Heart right ventricle (tissue), 16 donors: ENCODE measurements at regions not wholly inside any gene's neighbourhood (a gene's known extent, or its start where the extent isn't known, plus 50 kb on each side); places are given as distances from the start of the nearest gene placed in this dataset.

Experiments
- ATAC-seq, 8 donors: fragments of 200-7000 bp; cut with Tn5 transposase; one replicate each; pipeline ENCODE4 v1.9.1; 2020; ENCODE audit warnings: mild to moderate bottlenecking in 8 of 8, moderate library complexity in 8 of 8, moderate number of reproducible peaks in 1 of 8
- DNase-seq, 2 donors: peaks; one replicate each; pipeline ENCODE4 v3.0.0-alpha.2; 2020
- H3K27ac ChIP-seq, 10 donors: fragments of 200-600 bp; sonication (generic) in 2 of 10; one replicate each; pipeline versions ENCODE4 v1.5.0 to v1.8.0; 2020 to 2022; ENCODE audit warnings: mild to moderate bottlenecking in 3 of 10
- H3K27me3 ChIP-seq, 7 donors: fragments of 200-600 bp; one replicate each; pipeline ENCODE4 v1.8.0; 2021 to 2022; ENCODE audit warnings: mild to moderate bottlenecking in 2 of 7
- H3K36me3 ChIP-seq, 9 donors: fragments of 200-600 bp; sonication (generic) in 1 of 9; one replicate each; pipeline versions ENCODE4 v1.5.0 to v1.8.0; 2020 to 2022; ENCODE audit warnings: mild to moderate bottlenecking in 2 of 9
- H3K4me1 ChIP-seq, 9 donors: fragments of 200-600 bp; sonication (generic) in 1 of 9; one replicate each; pipeline versions ENCODE4 v1.5.0 to v1.8.0; 2020 to 2022; ENCODE audit warnings: mild to moderate bottlenecking in 4 of 9
- H3K4me3 ChIP-seq, 10 donors: fragments of 200-600 bp; sonication (generic) in 2 of 10; one replicate each; pipeline versions ENCODE4 v1.5.0 to v1.8.0; 2020 to 2022; ENCODE audit warnings: mild to moderate bottlenecking in 7 of 10, moderate library complexity in 2 of 10
- H3K9me3 ChIP-seq, 11 donors: fragments of 200-600 bp in 10 of 11; sonication (generic) in 2 of 11; one replicate each; pipeline versions ENCODE4 v1.5.0 to v1.8.0; 2013 to 2022; ENCODE audit warnings: mild to moderate bottlenecking in 2 of 11, control low read depth in 1 of 11, moderate library complexity in 1 of 11
- WGBS, 2 donors: extraction: QIAGEN DNeasy Blood & Tissue Kit; methylation state at CpG; one replicate each; pipeline ENCODE4 v1.1.7; 2013; ENCODE audit warnings: inconsistent platforms in 1 of 2; 5-methylcytosine and 5-hydroxymethylcytosine counted together
- intact Hi-C, 10 donors: fragments of 100-400 bp; cut with DNase I; formaldehyde crosslinking; loops; one replicate each; pipeline versions ENCODE4 v1.11.1 to v1.14.2; 2022
- TF ChIP-seq, protein P1 (sequence below), 9 donors: fragments of 200-600 bp; sonication (generic) in 2 of 9; IDR thresholded peaks; one replicate each; pipeline versions ENCODE4 v1.5.0 to v1.8.0; 2021 to 2022; ENCODE audit warnings: antibody characterized with exemption in 9 of 9, mild to moderate bottlenecking in 5 of 9, moderate library complexity in 1 of 9
- donor health status: Arrhythmogenic right ventricular cardiomyopathy.
- donor health status: ischemic (EF 13 %, LVEDD 7.1; RV severe dilation, severe dysfunction).
- donor health status: healthy with polysubstance abuse.
- donor health status: DM: no; HTN: yes; CAD: no.
- donor health status: DM: no; HTN: no; CAD: no.
- donor health status: ischemic (EF 25% LVEDD 6.9; RV normal size, moderate dysfunction).
- donor health status: ischemic (EF 25% LVEDD 5.7; RV mildly dilated, moderate dysfunction).
- donor health status: healthy.
- donor health status: DM: yes; HTN: yes; CAD: no.
- donor health status: Ischemic cardiomyopathy.
- donor health status: ischemic (EF 35%, LVEDD 5.7; RV mildly dilated, moderate dysfunction).
- donor health status: nonischemic (EF 11% LVEDD 7.7; RV severe dilation, severe dysfunction).
- donor health status: DM: yes; HTN: yes; CAD: no.
- donor health status: PGD.
- donor health status: ischemic (EF 29% LVEDD 5.4; RV normal size, mild dysfunction).
- donor health status: nonischemic (EF 23%, LVEDD 6.1; RV moderate dilation, normal function).

DNA sequence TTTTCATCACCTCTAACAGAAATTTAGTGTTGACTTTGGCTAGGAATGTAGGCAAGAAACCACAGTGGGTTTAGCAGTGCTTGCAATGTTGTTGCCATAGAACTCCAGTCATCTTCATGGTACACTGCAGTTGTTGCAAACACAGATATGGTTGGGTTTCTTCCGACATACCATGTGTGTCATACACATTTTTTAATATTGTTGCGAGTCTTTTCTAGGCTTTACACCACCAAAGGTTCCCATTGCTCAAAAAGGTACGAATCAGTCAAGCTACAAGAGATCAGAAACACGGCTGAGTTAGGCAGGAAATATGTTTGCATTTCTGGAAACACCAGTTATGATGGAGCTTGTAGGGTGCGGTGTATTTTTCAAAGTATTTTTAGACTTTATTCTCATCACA lies 172.4 kb downstream of the SYK start:
- TF ChIP-seq, protein P1, sequence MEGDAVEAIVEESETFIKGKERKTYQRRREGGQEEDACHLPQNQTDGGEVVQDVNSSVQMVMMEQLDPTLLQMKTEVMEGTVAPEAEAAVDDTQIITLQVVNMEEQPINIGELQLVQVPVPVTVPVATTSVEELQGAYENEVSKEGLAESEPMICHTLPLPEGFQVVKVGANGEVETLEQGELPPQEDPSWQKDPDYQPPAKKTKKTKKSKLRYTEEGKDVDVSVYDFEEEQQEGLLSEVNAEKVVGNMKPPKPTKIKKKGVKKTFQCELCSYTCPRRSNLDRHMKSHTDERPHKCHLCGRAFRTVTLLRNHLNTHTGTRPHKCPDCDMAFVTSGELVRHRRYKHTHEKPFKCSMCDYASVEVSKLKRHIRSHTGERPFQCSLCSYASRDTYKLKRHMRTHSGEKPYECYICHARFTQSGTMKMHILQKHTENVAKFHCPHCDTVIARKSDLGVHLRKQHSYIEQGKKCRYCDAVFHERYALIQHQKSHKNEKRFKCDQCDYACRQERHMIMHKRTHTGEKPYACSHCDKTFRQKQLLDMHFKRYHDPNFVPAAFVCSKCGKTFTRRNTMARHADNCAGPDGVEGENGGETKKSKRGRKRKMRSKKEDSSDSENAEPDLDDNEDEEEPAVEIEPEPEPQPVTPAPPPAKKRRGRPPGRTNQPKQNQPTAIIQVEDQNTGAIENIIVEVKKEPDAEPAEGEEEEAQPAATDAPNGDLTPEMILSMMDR (IDR thresholded peaks at IDR 0.05) = no peak
- Histone ChIP-seq H3K27ac (no peak overlapping the region), H3K9me3 (no peaks in the 10 kb centered on the region), H3K36me3 (no peaks in the 10 kb centered on the region), H3K27me3 (peaks cover 0 to 13% (median 0%) of the 10 kb centered on the region in 7 donors), H3K4me1 (no peaks in the 10 kb centered on the region), H3K4me3 (no peak overlapping the region)
- no peak for ATAC-seq
- 73 to 76% methylated on average over 5 of the region's 5 CpGs for WGBS, 2 donors
- DNase-seq = no peak
- intact Hi-C loops = no loop called here

DNA sequence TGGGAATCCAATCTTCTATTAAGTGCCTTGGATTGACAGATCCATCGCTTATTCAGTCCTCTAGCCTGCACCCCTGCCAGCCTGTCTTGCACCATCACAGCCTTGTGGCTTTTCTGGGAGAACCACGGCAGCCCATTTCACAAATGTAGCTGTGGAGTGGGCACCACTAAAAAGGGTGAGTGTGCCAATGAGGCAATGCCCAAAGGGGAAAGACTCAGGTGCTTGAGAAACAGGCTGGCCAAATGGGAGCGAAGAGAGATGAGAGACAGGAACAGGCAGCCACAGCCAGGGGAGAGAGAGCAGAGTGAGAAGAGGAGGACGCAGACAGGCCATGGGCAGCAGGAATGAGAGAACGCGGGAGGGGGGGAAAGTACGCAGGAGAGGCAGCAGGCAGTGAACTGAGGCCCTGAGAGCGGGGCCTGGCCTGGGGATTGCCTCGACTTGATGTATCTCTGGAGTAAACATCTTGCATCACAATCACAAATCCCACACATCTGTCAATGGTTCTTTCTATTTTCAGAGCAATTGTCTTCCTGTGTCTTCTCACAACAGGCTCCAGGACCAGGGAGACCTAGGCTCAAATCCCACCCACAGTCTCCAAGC lies 173.1 kb downstream of the SYK start:
- ATAC-seq (no peak), DNase-seq (no peak)
- 72 to 80% methylated on average over 8 to 9 of the region's 9 CpGs for WGBS, 2 donors
- Histone ChIP-seq H3K4me1 (no peaks in the 10 kb centered on the region), H3K36me3 (no peaks in the 10 kb centered on the region), H3K27me3 (peaks cover 0 to 16% (median 0%) of the 10 kb centered on the region in 7 donors), H3K27ac (no peak overlapping the region), H3K9me3 (no peaks in the 10 kb centered on the region), H3K4me3 (no peak overlapping the region)
- intact Hi-C loops = no loop called here
- TF ChIP-seq, protein P1 (IDR thresholded peaks at IDR 0.05) = no peak

DNA sequence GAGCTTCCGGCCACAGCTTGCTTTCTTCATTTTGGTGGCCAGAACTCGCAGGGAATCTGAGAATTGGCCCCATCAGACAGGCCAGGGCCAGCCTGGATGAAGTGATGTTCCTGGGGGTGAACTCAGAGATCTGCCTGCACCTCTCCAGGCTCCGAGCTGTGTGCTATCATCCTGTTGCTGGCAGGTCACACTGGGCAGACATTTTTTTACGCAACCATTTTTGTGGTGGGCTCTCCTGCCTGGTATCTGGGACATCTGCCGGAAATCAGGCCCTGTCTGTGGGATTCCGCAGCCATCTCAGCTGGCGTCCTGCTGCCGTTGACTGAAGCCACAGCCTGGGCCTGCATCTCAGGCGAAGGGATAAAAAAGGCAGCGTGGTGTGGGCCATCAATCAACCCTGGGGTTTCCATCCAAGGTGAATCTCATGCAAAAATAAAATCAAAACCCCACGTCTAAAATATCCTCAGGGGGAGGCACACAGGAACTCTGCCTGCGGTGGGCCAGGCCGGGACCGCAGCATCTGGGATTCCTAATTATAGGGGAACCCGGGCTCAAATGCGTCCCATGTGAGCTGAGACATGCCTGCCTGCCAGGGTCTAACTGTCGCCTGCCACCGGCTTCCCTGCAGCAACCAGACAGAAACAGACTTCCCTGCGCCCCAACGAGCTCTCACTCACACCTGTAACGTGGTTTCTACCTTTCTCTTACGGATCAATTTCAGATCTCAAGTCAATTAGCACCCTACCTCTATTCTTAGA lies 174.3 kb downstream of the SYK start:
- no peak for ATAC-seq
- H3K4me1 ChIP-seq = no peaks in the 10 kb centered on the region
- TF ChIP-seq, protein P1 (IDR thresholded peaks at IDR 0.05) = no peak
- no peak overlapping the region for H3K27ac ChIP-seq
- no peak for DNase-seq
- H3K36me3 ChIP-seq = no peaks in the 10 kb centered on the region
- no peaks in the 10 kb centered on the region for H3K9me3 ChIP-seq
- no peak overlapping the region for H3K4me3 ChIP-seq
- intact Hi-C loops = no loop called here
- WGBS, 2 donors = 79 to 80% methylated on average over 22 of the region's 22 CpGs
- peaks cover 0 to 16% (median 0%) of the 10 kb centered on the region in 7 donors for H3K27me3 ChIP-seq

DNA sequence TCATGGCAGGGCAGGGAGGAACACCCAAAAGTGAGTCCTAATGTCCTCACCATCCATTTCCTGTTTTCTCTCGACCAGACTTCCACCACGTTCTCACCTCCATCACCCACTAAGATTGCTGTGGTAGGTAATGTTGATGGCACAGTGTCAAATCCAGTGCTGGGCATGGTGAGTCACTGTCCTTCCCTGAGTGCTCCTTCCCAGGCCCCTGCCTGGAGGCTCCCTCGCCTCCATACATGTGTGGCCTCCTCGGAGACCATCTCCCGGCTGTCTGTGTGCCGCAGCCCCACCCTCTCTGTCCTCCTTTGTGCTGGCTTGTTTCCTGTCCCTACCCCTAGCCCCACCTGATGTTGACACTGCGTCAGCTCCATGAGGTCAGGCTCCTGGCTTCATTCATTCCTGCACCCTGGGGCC lies 177.5 kb downstream of the SYK start:
- Histone ChIP-seq H3K9me3 (no peaks in the 10 kb centered on the region), H3K4me3 (no peak overlapping the region), H3K27ac (no peak overlapping the region), H3K4me1 (no peaks in the 10 kb centered on the region), H3K36me3 (no peaks in the 10 kb centered on the region), H3K27me3 (peaks cover 0 to 13% (median 0%) of the 10 kb centered on the region in 7 donors)
- intact Hi-C loops = no loop called here
- 73% methylated on average over 7 of the region's 7 CpGs for WGBS, 2 donors
- TF ChIP-seq, protein P1 (IDR thresholded peaks at IDR 0.05) = no peak
- no peak for DNase-seq
- no peak for ATAC-seq
